H1 (cell line): ENCODE measurements at regions not wholly inside any gene's neighbourhood (a gene's known extent, or its start where the extent isn't known, plus 50 kb on each side); places are given as distances from the start of the nearest gene placed in this dataset.

Experiments
- CTCF ChIA-PET: fragments of 300-600 bp; sonication (Branson Sonifier 250); formaldehyde crosslinking; loops from one replicate; lab custom pipeline; 2021; ENCODE audit not compliant: partially characterized antibody; lab: Charles Lee
- POLR2A ChIA-PET: fragments of 300-600 bp; sonication (Branson Sonifier 250); formaldehyde crosslinking; loops from one replicate; lab custom pipeline; 2021; ENCODE audit warnings: inconsistent platforms; ENCODE audit not compliant: partially characterized antibody; lab: Charles Lee
- DNase-seq, 2 experiments: peaks; one replicate each; pipeline versions ENCODE4 v3.0.0 to v3.0.0-alpha.2; 2010 to 2022; ENCODE audit warnings: low spot score in 2 of 2, low read depth in 1 of 2, mixed read lengths in 1 of 2
- FAIRE-seq: peaks from 2 replicates; lab custom pipeline; 2011; peaks lifted over from hg19 to GRCh38; lab: Jason Lieb, UNC
- H2AFZ ChIP-seq: 2 replicates; pipeline ENCODE4 v1.8.1; 2012; ENCODE audit warnings: low read length, inconsistent platforms
- H2AK5ac ChIP-seq: 2 replicates; pipeline ENCODE4 v1.6.1; 2013; ENCODE audit warnings: low read depth, low read length
- H2BK120ac ChIP-seq: replicated peaks from 2 replicates; pipeline ENCODE3; 2013; ENCODE audit warnings: low read depth, low read length, inconsistent platforms
- H2BK12ac ChIP-seq: 2 replicates; pipeline ENCODE4 v1.6.1; 2013; ENCODE audit warnings: low read depth, low read length
- H2BK15ac ChIP-seq: 2 replicates; pipeline ENCODE4 v1.6.1; 2013; ENCODE audit warnings: low read length
- H2BK20ac ChIP-seq: 2 replicates; pipeline ENCODE4 v1.6.1; 2013; ENCODE audit warnings: low read length
- H2BK5ac ChIP-seq: 2 replicates; pipeline ENCODE4 v1.6.1; 2013; ENCODE audit warnings: low read depth, low read length
- H3K14ac ChIP-seq: 2 replicates; pipeline ENCODE4 v1.6.1; 2013; ENCODE audit warnings: inconsistent platforms; ENCODE audit not compliant: insufficient read length
- H3K18ac ChIP-seq: 2 replicates; pipeline ENCODE4 v1.6.1; 2013; ENCODE audit warnings: low read length; ENCODE audit errors: extremely low read depth
- H3K23ac ChIP-seq: 2 replicates; pipeline ENCODE4 v1.6.1; 2013; ENCODE audit warnings: inconsistent platforms; ENCODE audit not compliant: insufficient read length
- H3K23me2 ChIP-seq: 2 replicates; pipeline ENCODE4 v1.6.1; 2013; ENCODE audit warnings: low read depth, low read length
- H3K27ac ChIP-seq: 2 replicates; pipeline ENCODE4 v1.6.1; 2011; ENCODE audit warnings: low read depth, low read length, inconsistent platforms
- H3K27me3 ChIP-seq, 4 experiments: replicated peaks in 1 of 4; 1 replicate in 1 of 4; 2 replicates in 3 of 4; pipeline versions ENCODE4 v1.6.1 to v1.8.1; 2011 to 2013; ENCODE audit warnings: low read length in 3 of 4, mild to moderate bottlenecking in 3 of 4, inconsistent platforms in 2 of 4, mixed read lengths in 2 of 4, moderate library complexity in 1 of 4; ENCODE audit not compliant: control insufficient read depth in 3 of 4, insufficient read depth in 3 of 4; ENCODE audit errors: extremely low read depth in 1 of 4
- H3K36me3 ChIP-seq, 4 experiments: 2 replicates each; pipeline versions ENCODE4 v1.6.1 to v1.8.1; 2011 to 2013; ENCODE audit warnings: mild to moderate bottlenecking in 4 of 4, low read length in 3 of 4, moderate library complexity in 2 of 4, control low read depth in 1 of 4, inconsistent platforms in 1 of 4; ENCODE audit not compliant: insufficient read depth in 4 of 4, control insufficient read depth in 2 of 4
- H3K4ac ChIP-seq: replicated peaks from 2 replicates; pipeline ENCODE3; 2013; ENCODE audit warnings: low read length, low read depth, mixed read lengths, inconsistent platforms; ENCODE audit not compliant: insufficient read length
- H3K4me1 ChIP-seq, 4 experiments: replicated peaks in 1 of 4; 1 replicate in 1 of 4; 2 replicates in 3 of 4; pipeline versions ENCODE4 v1.6.1 to v1.8.1; 2011 to 2013; ENCODE audit warnings: low read length in 3 of 4, inconsistent platforms in 2 of 4, mixed read lengths in 1 of 4; ENCODE audit not compliant: insufficient read depth in 4 of 4, control insufficient read depth in 3 of 4
- H3K4me2 ChIP-seq, 2 experiments: 2 replicates each; pipeline versions ENCODE4 v1.6.1 to v1.8.1; 2011 to 2013; ENCODE audit warnings: low read depth in 2 of 2, low read length in 2 of 2, control low read depth in 1 of 2, inconsistent platforms in 1 of 2, mild to moderate bottlenecking in 1 of 2; ENCODE audit not compliant: insufficient read depth in 1 of 2
- H3K4me3 ChIP-seq, 4 experiments: fragments of 200-600, 300-600 bp in 1 of 4; sonication (generic), shearing (Covaris generic), sonication (Bioruptor Twin) in 1 of 4; 2 replicates each; pipeline versions ENCODE4 v1.5.1 to v1.8.1; 2011 to 2016; ENCODE audit warnings: low read length in 4 of 4, low read depth in 3 of 4, control low read depth in 2 of 4, inconsistent platforms in 2 of 4, mild to moderate bottlenecking in 2 of 4, mixed read lengths in 1 of 4, moderate library complexity in 1 of 4; ENCODE audit not compliant: insufficient read depth in 2 of 4; ENCODE audit errors: extremely low read depth in 1 of 4
- H3K56ac ChIP-seq: replicated peaks from 2 replicates; pipeline ENCODE3; 2013; ENCODE audit warnings: low read depth, mild to moderate bottlenecking, mixed read lengths, low read length, inconsistent platforms; ENCODE audit not compliant: insufficient read length
- H3K79me1 ChIP-seq: 2 replicates; pipeline ENCODE4 v1.6.1; 2013; ENCODE audit warnings: low read depth, low read length, control low read depth
- H3K79me2 ChIP-seq, 2 experiments: 2 replicates each; pipeline versions ENCODE4 v1.6.1 to v1.8.1; 2012 to 2013; ENCODE audit warnings: low read length in 2 of 2, mild to moderate bottlenecking in 2 of 2, inconsistent platforms in 1 of 2; ENCODE audit not compliant: insufficient read depth in 2 of 2, control insufficient read depth in 1 of 2
- H3K9ac ChIP-seq, 4 experiments: replicated peaks in 1 of 4; 1 replicate in 1 of 4; 2 replicates in 3 of 4; pipeline versions ENCODE4 v1.6.1 to v1.8.1; 2011 to 2013; ENCODE audit warnings: low read depth in 3 of 4, low read length in 3 of 4, control low read depth in 2 of 4, mild to moderate bottlenecking in 2 of 4, moderate library complexity in 2 of 4, inconsistent platforms in 1 of 4; ENCODE audit errors: extremely low read depth in 1 of 4
- H3K9me3 ChIP-seq, 2 experiments: 2 replicates each; pipeline versions ENCODE4 v1.6.1 to v1.8.1; 2012 to 2013; ENCODE audit warnings: mild to moderate bottlenecking in 2 of 2, moderate library complexity in 2 of 2, control low read depth in 1 of 2, inconsistent platforms in 1 of 2, low read depth in 1 of 2, low read length in 1 of 2, mixed read lengths in 1 of 2; ENCODE audit not compliant: insufficient read depth in 2 of 2
- H4K20me1 ChIP-seq, 2 experiments: replicated peaks in 1 of 2; 2 replicates each; pipeline versions ENCODE3 to v1.8.1; 2011 to 2013; ENCODE audit warnings: inconsistent platforms in 2 of 2, low read length in 2 of 2, mild to moderate bottlenecking in 1 of 2; ENCODE audit not compliant: insufficient read depth in 2 of 2, control insufficient read depth in 1 of 2
- H4K5ac ChIP-seq: 2 replicates; pipeline ENCODE4 v1.6.1; 2013; ENCODE audit warnings: low read length, low read depth, mixed read lengths, inconsistent platforms; ENCODE audit not compliant: insufficient read length
- H4K8ac ChIP-seq: 2 replicates; pipeline ENCODE4 v1.8.0; 2013; ENCODE audit warnings: mild to moderate bottlenecking, moderate library complexity, low read length, inconsistent platforms; ENCODE audit not compliant: insufficient read depth; ENCODE audit errors: extremely low read depth
- H4K91ac ChIP-seq: replicated peaks from 2 replicates; pipeline ENCODE3; 2013; ENCODE audit warnings: low read length, mixed read lengths, inconsistent platforms; ENCODE audit not compliant: insufficient read length
- CBX8 ChIP-seq: fragments of 300-800, 300-1000 bp; sonication (generic); IDR thresholded peaks from 2 replicates; pipeline ENCODE4 v1.7.1; 2016; ENCODE audit warnings: low read depth, low read length, borderline replicate concordance
- CREB1 ChIP-seq: IDR thresholded peaks from 2 replicates; pipeline ENCODE4 v1.6.1; 2012; ENCODE audit warnings: inconsistent platforms
- CTBP2 ChIP-seq: IDR thresholded peaks from 2 replicates; pipeline ENCODE4 v1.7.0; 2011; ENCODE audit warnings: borderline replicate concordance, mild to moderate bottlenecking, moderate library complexity, mixed read lengths, low read length; ENCODE audit not compliant: insufficient read depth, insufficient read length
- GABPA ChIP-seq: IDR thresholded peaks from 2 replicates; pipeline ENCODE4 v1.6.1; 2011; ENCODE audit warnings: mild to moderate bottlenecking, low read length, moderate library complexity, borderline replicate concordance; ENCODE audit not compliant: insufficient read depth
- HDAC6 ChIP-seq: IDR thresholded peaks from one replicate; pipeline ENCODE4 v1.7.1; 2012; ENCODE audit warnings: low read depth, mild to moderate bottlenecking, inconsistent platforms, low read length, moderate library complexity
- JUN ChIP-seq: IDR thresholded peaks from 2 replicates; pipeline ENCODE4 v1.6.1; 2011; ENCODE audit warnings: low read depth, mild to moderate bottlenecking, improper control_type of control experiment, low read length
- KDM1A ChIP-seq: fragments of 200-600, 300-600 bp; sonication (generic); IDR thresholded peaks from 2 replicates; pipeline ENCODE4 v1.7.1; 2016; ENCODE audit warnings: mild to moderate bottlenecking, low read length, borderline replicate concordance
- MAX ChIP-seq: IDR thresholded peaks from 2 replicates; pipeline ENCODE4 v1.6.1; 2012; ENCODE audit warnings: inconsistent platforms
- SIN3A ChIP-seq, 2 experiments: IDR thresholded peaks in 1 of 2; conservative IDR thresholded peaks in 1 of 2; 2 replicates each; pipeline ENCODE4 v1.6.1; 2011 to 2012; ENCODE audit warnings: low read length in 2 of 2, improper control_type of control experiment in 1 of 2, low read depth in 1 of 2, mild to moderate bottlenecking in 1 of 2
- SIRT6 ChIP-seq: IDR thresholded peaks from one replicate; pipeline ENCODE4 v1.7.1; 2012; ENCODE audit warnings: low read length, inconsistent platforms
- SP4 ChIP-seq: IDR thresholded peaks from 2 replicates; pipeline ENCODE4 v1.6.1; 2012; ENCODE audit warnings: low read length, inconsistent platforms
- SRF ChIP-seq: IDR thresholded peaks from 2 replicates; pipeline ENCODE4 v1.6.1; 2011; ENCODE audit warnings: mild to moderate bottlenecking, low read depth, low read length, moderate library complexity
- SUZ12 ChIP-seq: fragments of 200-600 bp; sonication (generic); IDR thresholded peaks from 2 replicates; pipeline ENCODE4 v1.6.1; 2012; ENCODE audit warnings: mild to moderate bottlenecking, inconsistent platforms, low read length, moderate library complexity, mixed read lengths
- WGBS, 2 experiments: shearing (Covaris generic) in 1 of 2; methylation state at CpG; one replicate each; pipeline versions ENCODE4 v1.1.6 to v1.1.7; 2013 to 2015; ENCODE audit warnings: low lambda C conversion rate in 2 of 2, mixed read lengths in 2 of 2, inconsistent platforms in 1 of 2, low coverage in 1 of 2, missing lambda C conversion rate in 1 of 2; ENCODE audit not compliant: insufficient replicate concordance in 2 of 2, insufficient coverage in 1 of 2, insufficient read length in 1 of 2; ENCODE audit errors: extremely low coverage in 1 of 2, missing lambda C conversion rate in 1 of 2; 5-methylcytosine and 5-hydroxymethylcytosine counted together

GRCh38 chr5:61264273-61264661 is 67.8 kb upstream of the ZSWIM6 start:
- Histone ChIP-seq H2BK120ac (no peak overlapping the region), H3K4me3 (no peak overlapping the region), H2AFZ (no peak overlapping the region), H3K79me2 (no peaks in the 10 kb centered on the region), H3K9ac (no peak overlapping the region), H2BK20ac (no peak overlapping the region), H3K56ac (no peak overlapping the region), H2BK5ac (no peak overlapping the region), H4K8ac (no peak overlapping the region), H2AK5ac (no peak overlapping the region), H4K20me1 (no peaks in the 10 kb centered on the region), H3K14ac (no peak overlapping the region), H2BK12ac (no peak overlapping the region), H3K79me1 (no peaks in the 10 kb centered on the region), H3K4me1 (no peaks in the 10 kb centered on the region; a peak in 1 of 7 replicates), H3K4me2 (no peak overlapping the region), H3K9me3 (no peaks in the 10 kb centered on the region), H3K23me2 (no peaks in the 10 kb centered on the region), H3K27ac (no peak overlapping the region), H3K4ac (no peak overlapping the region), H3K36me3 (no peaks in the 10 kb centered on the region), H2BK15ac (no peak overlapping the region), H3K18ac (no peak overlapping the region), H3K23ac (no peak overlapping the region), H4K5ac (no peak overlapping the region), H4K91ac (no peak overlapping the region), H3K27me3 (no peaks in the 10 kb centered on the region)
- ChIA-PET POLR2A (interaction anchor here (2.0 kb wide), 1 partner anchor 68 kb away, joined by 4 read pairs; the partner anchor contains the start of gene ZSWIM6), CTCF (interaction anchor here (1.0 kb wide), 1 partner anchor 30 kb away, joined by 4 read pairs; no protein-coding TSS in a partner anchor)
- WGBS, 2 experiments = 81% methylated on average over 4 of the region's 4 CpGs; no CpG with 5 or more reads in 1 of the 2 experiments
- FAIRE-seq (no peak), DNase-seq (no peak)
- TF ChIP-seq SUZ12 (no peak), JUN (no peak), SP4 (no peak), SIRT6 (no peak), KDM1A (no peak), GABPA (no peak), CREB1 (no peak), CTBP2 (no peak), SRF (no peak), SIN3A (conservative IDR thresholded peaks at IDR 0.05 in 1 of 2, IDR thresholded peaks at IDR 0.05 in 1 of 2; ENCODE audit: low read depth in 1 of 2, low read length in 2 of 2) (no peak), MAX (no peak), HDAC6 (no peak), CBX8 (no peak)
